OCI-LY3 (cell line): ENCODE measurements at regions not wholly inside any gene's neighbourhood (a gene's known extent, or its start where the extent isn't known, plus 50 kb on each side); places are given as distances from the start of the nearest gene placed in this dataset.

Source experiments
- H2AFZ ChIP-seq: fragments of 200-600, 300-600 bp; shearing (Covaris generic); 2 replicates; pipeline ENCODE4 v1.6.0; 2014; ENCODE audit warnings: antibody characterized with exemption, low read depth, low read length
- H3K27ac ChIP-seq: fragments of 200-600, 300-600 bp; sonication (generic); 2 replicates; pipeline ENCODE4 v1.5.1; 2014; ENCODE audit warnings: mild to moderate bottlenecking, low read length, moderate library complexity, mixed read lengths
- H3K27me3 ChIP-seq: fragments of 200-600, 300-600 bp; sonication (generic); 2 replicates; pipeline ENCODE4 v1.6.1; 2014; ENCODE audit warnings: low read depth, low read length, mixed read lengths
- H3K36me3 ChIP-seq: fragments of 200-600, 300-600 bp; sonication (generic); replicated peaks from 2 replicates; pipeline ENCODE3; 2014; ENCODE audit warnings: low read depth, low read length, mixed read lengths
- H3K4me1 ChIP-seq: fragments of 300-600, 200-600 bp; sonication (generic); 2 replicates; pipeline ENCODE4 v1.6.1; 2014; ENCODE audit warnings: low read length, mixed read lengths
- H3K4me2 ChIP-seq: fragments of 200-600, 300-600 bp; sonication (generic); 2 replicates; pipeline ENCODE4 v1.6.1; 2014; ENCODE audit warnings: low read length, mixed read lengths
- H3K4me3 ChIP-seq: fragments of 300-600, 200-600 bp; sonication (generic); 2 replicates; pipeline ENCODE4 v1.5.1; 2014; ENCODE audit warnings: antibody characterized with exemption, mild to moderate bottlenecking, low read length, moderate library complexity
- H3K79me2 ChIP-seq: fragments of 300-600, 200-600 bp; shearing (Covaris generic); 2 replicates; pipeline ENCODE4 v1.6.1; 2014; ENCODE audit warnings: mild to moderate bottlenecking, low read length, mixed read lengths
- H3K9ac ChIP-seq: fragments of 300-600, 200-600 bp; shearing (Covaris generic); 2 replicates; pipeline ENCODE4 v1.6.0; 2014; ENCODE audit warnings: mild to moderate bottlenecking, low read length, moderate library complexity
- H3K9me3 ChIP-seq: fragments of 200-600, 300-600 bp; shearing (Covaris generic); 2 replicates; pipeline ENCODE4 v1.6.1; 2014; ENCODE audit warnings: low read length, mixed read lengths; ENCODE audit not compliant: insufficient read depth
- H4K20me1 ChIP-seq: fragments of 200-600, 300-600 bp; sonication (generic); 2 replicates; pipeline ENCODE4 v1.6.1; 2016; ENCODE audit warnings: low read length, mixed read lengths; ENCODE audit not compliant: insufficient read depth
- EZH2phosphoT487 ChIP-seq: fragments of 200-600 bp; shearing (Covaris generic); IDR thresholded peaks from 2 replicates; pipeline ENCODE4 v1.6.1; 2018; ENCODE audit warnings: antibody characterized with exemption, mixed run types, low read depth
- TF ChIP-seq, protein P1 (sequence below): fragments of 200-600, 300-600 bp; sonication (generic); IDR thresholded peaks from 2 replicates; pipeline ENCODE4 v1.5.1; 2014; ENCODE audit warnings: antibody characterized with exemption, low read length, low read depth

DNA sequence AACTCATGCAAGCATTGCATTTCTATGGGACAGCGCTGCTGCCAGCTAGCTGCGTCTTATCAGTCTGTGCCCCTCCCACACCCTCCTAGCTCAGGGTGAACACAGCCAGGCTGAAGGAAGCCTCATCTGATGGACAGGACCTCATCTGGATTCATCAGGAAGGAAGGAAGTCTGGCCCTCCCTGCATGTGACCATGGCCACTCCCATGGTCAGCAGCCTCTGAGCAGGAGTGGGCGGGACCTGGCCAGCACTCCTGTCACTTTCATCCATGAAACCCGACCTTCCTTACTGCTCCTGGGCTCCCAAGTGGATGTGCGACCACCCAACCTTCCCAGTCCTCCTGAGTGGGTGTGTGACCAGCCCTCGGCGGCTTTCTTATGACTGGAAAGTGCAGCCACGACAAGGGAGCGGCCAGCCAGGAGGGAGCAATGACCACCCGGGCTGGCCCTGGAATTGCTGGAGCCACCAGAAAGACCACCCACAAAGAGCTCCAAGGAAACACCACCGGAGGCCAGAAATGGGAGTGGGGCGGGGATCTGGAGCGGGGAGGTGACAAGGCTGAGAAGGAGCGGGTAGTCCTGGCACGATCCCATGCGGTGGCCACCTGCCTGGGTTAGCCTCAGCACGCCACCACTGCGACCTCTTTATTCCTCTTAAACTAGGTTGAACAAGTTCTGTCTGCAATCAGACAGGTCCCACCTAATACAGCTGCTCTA lies 241.2 kb downstream of the TTLL2 start:
- Histone ChIP-seq H3K27me3 (no peaks in the 10 kb centered on the region), H3K4me1 (no peaks in the 10 kb centered on the region), H3K9me3 (no peaks in the 10 kb centered on the region), H3K4me3 (no peak overlapping the region), H2AFZ (no peak overlapping the region), H3K79me2 (no peaks in the 10 kb centered on the region), H3K9ac (no peak overlapping the region), H3K4me2 (no peak overlapping the region), H4K20me1 (no peaks in the 10 kb centered on the region), H3K27ac (no peak overlapping the region), H3K36me3 (no peaks in the 10 kb centered on the region)
- TF ChIP-seq, protein P1, sequence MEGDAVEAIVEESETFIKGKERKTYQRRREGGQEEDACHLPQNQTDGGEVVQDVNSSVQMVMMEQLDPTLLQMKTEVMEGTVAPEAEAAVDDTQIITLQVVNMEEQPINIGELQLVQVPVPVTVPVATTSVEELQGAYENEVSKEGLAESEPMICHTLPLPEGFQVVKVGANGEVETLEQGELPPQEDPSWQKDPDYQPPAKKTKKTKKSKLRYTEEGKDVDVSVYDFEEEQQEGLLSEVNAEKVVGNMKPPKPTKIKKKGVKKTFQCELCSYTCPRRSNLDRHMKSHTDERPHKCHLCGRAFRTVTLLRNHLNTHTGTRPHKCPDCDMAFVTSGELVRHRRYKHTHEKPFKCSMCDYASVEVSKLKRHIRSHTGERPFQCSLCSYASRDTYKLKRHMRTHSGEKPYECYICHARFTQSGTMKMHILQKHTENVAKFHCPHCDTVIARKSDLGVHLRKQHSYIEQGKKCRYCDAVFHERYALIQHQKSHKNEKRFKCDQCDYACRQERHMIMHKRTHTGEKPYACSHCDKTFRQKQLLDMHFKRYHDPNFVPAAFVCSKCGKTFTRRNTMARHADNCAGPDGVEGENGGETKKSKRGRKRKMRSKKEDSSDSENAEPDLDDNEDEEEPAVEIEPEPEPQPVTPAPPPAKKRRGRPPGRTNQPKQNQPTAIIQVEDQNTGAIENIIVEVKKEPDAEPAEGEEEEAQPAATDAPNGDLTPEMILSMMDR = no peak
- TF ChIP-seq EZH2phosphoT487 = no peak

DNA sequence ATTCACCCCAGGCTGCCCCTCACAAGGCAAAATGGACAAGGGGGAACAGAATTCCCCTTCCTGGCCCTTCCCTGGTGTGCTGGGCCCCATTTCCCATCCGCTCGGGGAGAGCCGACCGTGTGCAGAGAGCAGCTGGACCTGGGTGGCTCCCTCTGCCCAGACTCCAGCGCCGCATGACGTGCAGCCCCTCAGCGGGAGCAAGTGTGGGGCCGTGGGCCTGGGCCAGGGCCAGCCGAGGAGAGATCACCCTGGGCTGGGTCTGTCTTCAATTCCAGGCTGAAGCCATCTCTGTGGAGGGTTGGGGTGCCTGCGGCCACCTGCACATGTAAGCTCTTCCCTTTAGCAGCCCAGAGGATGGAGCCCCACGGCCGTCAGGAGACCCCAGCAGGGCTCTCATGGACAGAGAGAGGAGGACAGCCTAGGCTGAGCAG lies 241.8 kb downstream of the TTLL2 start:
- Histone ChIP-seq H3K27ac (no peak overlapping the region), H3K9me3 (no peaks in the 10 kb centered on the region), H3K4me3 (no peak overlapping the region), H3K9ac (no peak overlapping the region), H3K36me3 (no peaks in the 10 kb centered on the region), H3K4me2 (no peak overlapping the region), H3K4me1 (no peaks in the 10 kb centered on the region), H3K79me2 (no peaks in the 10 kb centered on the region), H2AFZ (no peak overlapping the region), H4K20me1 (no peaks in the 10 kb centered on the region), H3K27me3 (no peaks in the 10 kb centered on the region)
- TF ChIP-seq, protein P1 = no peak
- no peak for TF ChIP-seq EZH2phosphoT487

- Histone ChIP-seq H2AFZ (no peak overlapping the region), H3K79me2 (no peaks in the 10 kb centered on the region), H3K36me3 (no peaks in the 10 kb centered on the region), H4K20me1 (no peaks in the 10 kb centered on the region), H3K4me2 (no peak overlapping the region), H3K9ac (no peak overlapping the region), H3K4me1 (no peaks in the 10 kb centered on the region), H3K9me3 (no peaks in the 10 kb centered on the region), H3K27ac (no peak overlapping the region), H3K4me3 (no peak overlapping the region), H3K27me3 (no peaks in the 10 kb centered on the region)
- no peak for TF ChIP-seq EZH2phosphoT487
- TF ChIP-seq, protein P1 = no peak
Measured at GRCh38 chr6:167567142-167568033, 242.5 kb downstream of the TTLL2 start.

- Histone ChIP-seq H3K27me3 (no peaks in the 10 kb centered on the region), H3K4me3 (no peak overlapping the region), H2AFZ (no peak overlapping the region), H3K9me3 (no peaks in the 10 kb centered on the region), H4K20me1 (no peaks in the 10 kb centered on the region), H3K79me2 (no peaks in the 10 kb centered on the region), H3K27ac (no peak overlapping the region), H3K4me2 (no peak overlapping the region), H3K4me1 (peaks cover 7% of the 10 kb centered on the region; the same call in 1 of the 2 replicates), H3K9ac (no peak overlapping the region), H3K36me3 (no peaks in the 10 kb centered on the region)
- no peak for TF ChIP-seq EZH2phosphoT487
- TF ChIP-seq, protein P1 = no peak
Measured at GRCh38 chr6:167568407-167569024, 243.6 kb downstream of the TTLL2 start.
